A673 (cell line): ENCODE measurements at regions not wholly inside any gene's neighbourhood (a gene's known extent, or its start where the extent isn't known, plus 50 kb on each side); places are given as distances from the start of the nearest gene placed in this dataset.

Experiments
- BruUV-seq: library from RNA; stranded (reverse); fragments of 400-500 nt; replicated peaks from 2 replicates; lab custom pipeline; 2021; lab: Mats Ljungman, UMichigan
- CTCF ChIA-PET: fragments of 300-600 bp; sonication (Branson Sonifier 250); formaldehyde crosslinking; loops from one replicate; lab custom pipeline; 2022; ENCODE audit warnings: antibody characterized with exemption; lab: Charles Lee
- POLR2A ChIA-PET: fragments of 300-600 bp; sonication (Branson Sonifier 250); formaldehyde crosslinking; loops from one replicate; lab custom pipeline; 2022; ENCODE audit warnings: antibody characterized with exemption; ENCODE audit not compliant: low non-redundant PET; lab: Charles Lee
- DNase-seq: peaks from one replicate; pipeline ENCODE4 v3.0.0-alpha.2; 2015; ENCODE audit warnings: low spot score
- H3K27ac ChIP-seq: fragments of 200-600 bp; sonication (generic); 2 replicates; pipeline ENCODE4 v1.5.1; 2016; ENCODE audit warnings: mixed run types, low read depth, mild to moderate bottlenecking, mixed read lengths, antibody characterized with exemption, low read length; ENCODE audit not compliant: poor library complexity, severe bottlenecking
- H3K27me3 ChIP-seq: fragments of 200-600 bp; sonication (generic); replicated peaks from 2 replicates; pipeline ENCODE4 v1.6.1; 2017; ENCODE audit warnings: mixed run types, low read depth, mild to moderate bottlenecking, mixed read lengths, antibody characterized with exemption, low read length; ENCODE audit not compliant: insufficient read depth, poor library complexity
- H3K36me3 ChIP-seq: fragments of 200-600 bp; sonication (generic); 2 replicates; pipeline ENCODE4 v1.6.1; 2016; ENCODE audit warnings: mixed run types, mild to moderate bottlenecking, mixed read lengths, antibody characterized with exemption, low read length; ENCODE audit not compliant: insufficient read depth, poor library complexity, severe bottlenecking
- H3K4me1 ChIP-seq: fragments of 200-600 bp; sonication (generic); 2 replicates; pipeline ENCODE4 v1.6.1; 2017; ENCODE audit warnings: mixed run types, mild to moderate bottlenecking, mixed read lengths, antibody characterized with exemption, low read length; ENCODE audit not compliant: insufficient read depth, poor library complexity, severe bottlenecking
- H3K4me3 ChIP-seq: fragments of 200-600 bp; sonication (generic); 2 replicates; pipeline ENCODE4 v1.5.1; 2016; ENCODE audit warnings: low read depth, mixed run types, mild to moderate bottlenecking, mixed read lengths, low read length; ENCODE audit not compliant: poor library complexity, severe bottlenecking
- H3K9me3 ChIP-seq: fragments of 200-600 bp; sonication (generic); 2 replicates; pipeline ENCODE4 v1.6.1; 2016; ENCODE audit warnings: mixed run types, low read depth, mild to moderate bottlenecking, mixed read lengths, antibody characterized with exemption, low read length; ENCODE audit not compliant: poor library complexity, severe bottlenecking
- CTCF ChIP-seq: fragments of 300-800, 200-600 bp; sonication (generic); conservative IDR thresholded peaks from 2 replicates; pipeline ENCODE4 v1.5.1; 2017; ENCODE audit warnings: low read depth, mild to moderate bottlenecking, antibody characterized with exemption, low read length, moderate library complexity, mixed read lengths
- EZH2 ChIP-seq: fragments of 200-600 bp; sonication (generic); IDR thresholded peaks from 2 replicates; pipeline ENCODE4 v1.6.1; 2017; ENCODE audit warnings: borderline replicate concordance, low read depth, mild to moderate bottlenecking, mixed read lengths, antibody characterized with exemption, low read length; ENCODE audit not compliant: poor library complexity, severe bottlenecking
- intact Hi-C: fragments of 100-400 bp; cut with micrococcal nuclease; formaldehyde crosslinking; loops from one replicate; pipeline ENCODE4 v1.10.0; 2022; ENCODE audit not compliant: unreplicated experiment

GRCh38 chr3:190209533-190209932 is 88.8 kb upstream of the P3H2 start:
- POLR2A ChIA-PET = no interaction called here
- no peak overlapping the region for H3K27ac ChIP-seq
- H3K36me3 ChIP-seq = no peaks in the 10 kb centered on the region
- no peaks in the 10 kb centered on the region for H3K27me3 ChIP-seq
- H3K9me3 ChIP-seq = peaks cover 13% of the 10 kb centered on the region
- TF ChIP-seq CTCF (no peak), EZH2 (no peak)
- no peaks in the 10 kb centered on the region for H3K4me1 ChIP-seq
- CTCF ChIA-PET = no interaction called here
- intact Hi-C loops = loop anchor here (10.0 kb wide), 1 partner anchor 485 kb away; no protein-coding TSS in a partner anchor
- no peak for DNase-seq
- H3K4me3 ChIP-seq = no peak overlapping the region
- BruUV-seq = no TSS peak

- intact Hi-C loops = loop anchor here (10.0 kb wide), 1 partner anchor 487 kb away; no protein-coding TSS in a partner anchor
Measured at GRCh38 chr3:190208196-190208595, 87.5 kb upstream of the P3H2 start.

GRCh38 chr3:190205739-190206138 is 85.0 kb upstream of the P3H2 start:
- no peak overlapping the region for H3K27ac ChIP-seq
- intact Hi-C loops = loop anchor here (10.0 kb wide), 1 partner anchor 489 kb away; no protein-coding TSS in a partner anchor
- no TSS peak for BruUV-seq
- TF ChIP-seq CTCF (no peak), EZH2 (no peak)
- H3K4me1 ChIP-seq = no peaks in the 10 kb centered on the region
- ChIA-PET CTCF (no interaction called here), POLR2A (interaction anchor here (0.7 kb wide), 1 partner anchor 244 kb away, joined by 35 read pairs; no protein-coding TSS in a partner anchor)
- no peaks in the 10 kb centered on the region for H3K36me3 ChIP-seq
- no peaks in the 10 kb centered on the region for H3K27me3 ChIP-seq
- H3K4me3 ChIP-seq = no peak overlapping the region
- no peaks in the 10 kb centered on the region for H3K9me3 ChIP-seq
- no peak for DNase-seq

More at GRCh38 chr3:190208196-190208595, 87.5 kb upstream of the P3H2 start:
- ChIA-PET POLR2A (no interaction called here), CTCF (no interaction called here)
- Histone ChIP-seq H3K9me3 (peaks cover 10% of the 10 kb centered on the region), H3K4me3 (no peak overlapping the region), H3K27ac (no peak overlapping the region), H3K36me3 (no peaks in the 10 kb centered on the region), H3K27me3 (no peaks in the 10 kb centered on the region), H3K4me1 (no peaks in the 10 kb centered on the region)
- TF ChIP-seq EZH2 (no peak), CTCF (no peak)
- no TSS peak for BruUV-seq
- DNase-seq = no peak
